MM.1S (cell line): ENCODE measurements at regions not wholly inside any gene's neighbourhood (a gene's known extent, or its start where the extent isn't known, plus 50 kb on each side); places are given as distances from the start of the nearest gene placed in this dataset.

Experiments
- DNase-seq: peaks from one replicate; pipeline ENCODE4 v3.0.0-alpha.2; 2015
- H2AFZ ChIP-seq: fragments of 300-600 bp; sonication (generic); 2 replicates; pipeline ENCODE4 v1.6.0; 2016; ENCODE audit warnings: antibody characterized with exemption, low read length
- H3F3A ChIP-seq: fragments of 300-600 bp; sonication (generic); 2 replicates; pipeline ENCODE4 v1.6.1; 2016; ENCODE audit warnings: mild to moderate bottlenecking, antibody characterized with exemption, low read length, moderate library complexity, mixed read lengths; ENCODE audit not compliant: insufficient read depth
- H3K27ac ChIP-seq: fragments of 300-600 bp; sonication (generic); 2 replicates; pipeline ENCODE4 v1.5.1; 2016; ENCODE audit warnings: mild to moderate bottlenecking, low read length
- H3K27me3 ChIP-seq: fragments of 300-600 bp; sonication (generic); replicated peaks from 2 replicates; pipeline ENCODE4 v1.6.0; 2016; ENCODE audit warnings: low read length; ENCODE audit not compliant: insufficient read depth
- H3K36me3 ChIP-seq: fragments of 300-600 bp; sonication (generic); replicated peaks from 2 replicates; pipeline ENCODE4 v1.6.1; 2016; ENCODE audit warnings: mild to moderate bottlenecking, low read length, mixed read lengths; ENCODE audit not compliant: insufficient read depth
- H3K4me1 ChIP-seq: fragments of 300-600 bp; sonication (generic); 2 replicates; pipeline ENCODE4 v1.6.1; 2016; ENCODE audit warnings: low read length, mixed read lengths
- H3K4me2 ChIP-seq: fragments of 300-600 bp; sonication (generic); 2 replicates; pipeline ENCODE4 v1.6.0; 2016; ENCODE audit warnings: low read depth, low read length
- H3K4me3 ChIP-seq: fragments of 300-600 bp; sonication (generic); 2 replicates; pipeline ENCODE4 v1.5.1; 2016; ENCODE audit warnings: low read length, mixed read lengths
- H3K79me2 ChIP-seq: fragments of 300-600 bp; sonication (generic); 2 replicates; pipeline ENCODE4 v1.6.1; 2016; ENCODE audit warnings: mixed run types, low read length, mixed read lengths
- H3K9ac ChIP-seq: fragments of 300-600 bp; sonication (generic); 2 replicates; pipeline ENCODE4 v1.6.1; 2016; ENCODE audit warnings: low read length, mixed read lengths
- H3K9me2 ChIP-seq: fragments of 300-600 bp; sonication (generic); replicated peaks from 2 replicates; pipeline ENCODE4 v1.6.1; 2016; ENCODE audit warnings: mild to moderate bottlenecking, low read length, mixed read lengths; ENCODE audit not compliant: insufficient read depth
- H3K9me3 ChIP-seq: fragments of 300-600 bp; sonication (generic); replicated peaks from 2 replicates; pipeline ENCODE4 v1.6.1; 2016; ENCODE audit warnings: mild to moderate bottlenecking, low read length, mixed read lengths; ENCODE audit not compliant: insufficient read depth
- H4K20me1 ChIP-seq: fragments of 300-600 bp; sonication (generic); 2 replicates; pipeline ENCODE4 v1.6.1; 2016; ENCODE audit warnings: mild to moderate bottlenecking, low read length, moderate library complexity, mixed read lengths; ENCODE audit not compliant: insufficient read depth
- CTCF ChIP-seq: fragments of 300-600 bp; sonication (generic); IDR thresholded peaks from 2 replicates; pipeline ENCODE4 v1.5.1; 2016; ENCODE audit warnings: antibody characterized with exemption, low read length, mixed read lengths
- EZH2 ChIP-seq: fragments of 300-600 bp; sonication (generic); optimal IDR thresholded peaks from 2 replicates; pipeline ENCODE3; 2017; ENCODE audit warnings: low read depth, mild to moderate bottlenecking, antibody characterized with exemption, low read length, mixed read lengths
- EZH2phosphoT487 ChIP-seq: fragments of 300-600 bp; sonication (generic); IDR thresholded peaks from 2 replicates; pipeline ENCODE4 v1.6.1; 2018; ENCODE audit warnings: antibody characterized with exemption, low read length

GRCh38 chrX:46447384-46447783, 97.8 kb downstream of the ZNF674 start:
- Histone ChIP-seq H3K4me1 (peaks cover 9% of the 10 kb centered on the region), H3F3A (no peaks in the 10 kb centered on the region), H3K4me2 (peak overlapping the region; percentile 75), H3K4me3 (peak overlapping the region; percentile 84), H3K27me3 (no peaks in the 10 kb centered on the region), H3K9me2 (no peaks in the 10 kb centered on the region), H3K79me2 (peaks cover 13% of the 10 kb centered on the region), H3K9ac (peak overlapping the region; percentile 77), H2AFZ (peak overlapping the region; percentile 69; the same call in 1 of the 2 replicates), H3K27ac (peak overlapping the region; percentile 21; the same call in 1 of the 2 replicates), H3K9me3 (no peaks in the 10 kb centered on the region), H4K20me1 (no peaks in the 10 kb centered on the region), H3K36me3 (no peaks in the 10 kb centered on the region)
- TF ChIP-seq CTCF: no peak
- no peak for TF ChIP-seq EZH2phosphoT487
- no peak for TF ChIP-seq EZH2
- no peak for DNase-seq

- no peaks in the 10 kb centered on the region for H3K9me3 ChIP-seq
- H3K27me3 ChIP-seq: no peaks in the 10 kb centered on the region
- no peaks in the 10 kb centered on the region for H4K20me1 ChIP-seq
- H3K9me2 ChIP-seq: no peaks in the 10 kb centered on the region
- peak; percentile 78 for DNase-seq
- H3K4me3 ChIP-seq: peak overlapping the region; percentile 84
- H2AFZ ChIP-seq: peak overlapping the region; percentile 99
- no peaks in the 10 kb centered on the region for H3K36me3 ChIP-seq
- peaks cover 9% of the 10 kb centered on the region for H3K4me1 ChIP-seq
- H3K27ac ChIP-seq: peak overlapping the region; percentile 17; the same call in 1 of the 2 replicates
- peak overlapping the region; percentile 77 for H3K9ac ChIP-seq
- H3F3A ChIP-seq: no peaks in the 10 kb centered on the region
- no peak for TF ChIP-seq EZH2phosphoT487
- TF ChIP-seq CTCF: no peak
- TF ChIP-seq EZH2: no peak
- peaks cover 13% of the 10 kb centered on the region for H3K79me2 ChIP-seq
- H3K4me2 ChIP-seq: peak overlapping the region; percentile 77
Measured at GRCh38 chrX:46446727-46447378, 98.4 kb downstream of the ZNF674 start.

GRCh38 chrX:46444011-46444410, 101.2 kb downstream of the ZNF674 start:
- Histone ChIP-seq H3K79me2 (peaks cover 13% of the 10 kb centered on the region), H3K9me2 (no peaks in the 10 kb centered on the region), H3K4me2 (no peak overlapping the region), H3K9me3 (no peaks in the 10 kb centered on the region), H3K9ac (no peak overlapping the region), H2AFZ (no peak overlapping the region), H3K4me1 (peaks cover 9% of the 10 kb centered on the region), H4K20me1 (no peaks in the 10 kb centered on the region), H3K27ac (no peak overlapping the region), H3K4me3 (no peak overlapping the region), H3K27me3 (no peaks in the 10 kb centered on the region), H3K36me3 (no peaks in the 10 kb centered on the region), H3F3A (no peaks in the 10 kb centered on the region)
- no peak for DNase-seq
- TF ChIP-seq EZH2phosphoT487 (no peak), CTCF (no peak), EZH2 (no peak)
